CD14-positive monocyte (primary cell): ENCODE measurements at regions not wholly inside any gene's neighbourhood (a gene's known extent, or its start where the extent isn't known, plus 50 kb on each side); places are given as distances from the start of the nearest gene placed in this dataset.

ENCODE experiments used
- DNase-seq, 3 donors: peaks; one replicate each; pipeline ENCODE4 v3.0.0-alpha.2; 2011 to 2022
- H2AFZ ChIP-seq: 2 replicates; pipeline ENCODE4 v1.6.0; 2012; ENCODE audit warnings: mild to moderate bottlenecking, low read depth, low read length, inconsistent platforms; ENCODE audit not compliant: insufficient read depth, poor library complexity, severe bottlenecking
- H3K27ac ChIP-seq, 2 donors: 1 replicate in 1 of 2; 2 replicates in 1 of 2; pipeline ENCODE4 v1.5.1; 2012 to 2013; ENCODE audit warnings: low read length in 2 of 2, control low read depth in 1 of 2, inconsistent platforms in 1 of 2, low read depth in 1 of 2, mild to moderate bottlenecking in 1 of 2
- H3K27me3 ChIP-seq, 2 donors: one replicate each; pipeline versions ENCODE4 v1.6.0 to v1.6.1; 2011 to 2013; ENCODE audit warnings: low read length in 2 of 2; ENCODE audit not compliant: control insufficient read depth in 2 of 2, insufficient read depth in 2 of 2
- H3K36me3 ChIP-seq, 2 donors: replicated peaks in 1 of 2; 1 replicate in 1 of 2; 2 replicates in 1 of 2; pipeline versions ENCODE4 v1.5.1 to v1.6.1; 2012 to 2013; ENCODE audit warnings: low read length in 2 of 2, control low read depth in 1 of 2, inconsistent platforms in 1 of 2, mild to moderate bottlenecking in 1 of 2; ENCODE audit not compliant: insufficient read depth in 2 of 2, control insufficient read depth in 1 of 2
- H3K4me1 ChIP-seq, 2 donors: 1 replicate in 1 of 2; 2 replicates in 1 of 2; pipeline versions ENCODE4 v1.5.1 to v1.6.1; 2012 to 2013; ENCODE audit warnings: low read length in 2 of 2, control low read depth in 1 of 2, inconsistent platforms in 1 of 2, mild to moderate bottlenecking in 1 of 2, moderate library complexity in 1 of 2; ENCODE audit not compliant: insufficient read depth in 2 of 2, control insufficient read depth in 1 of 2
- H3K4me2 ChIP-seq: replicated peaks from 2 replicates; pipeline ENCODE3; 2012; ENCODE audit warnings: low read length, moderate library complexity, mild to moderate bottlenecking; ENCODE audit not compliant: poor library complexity, severe bottlenecking; ENCODE audit errors: extremely low read depth
- H3K4me3 ChIP-seq, 3 experiments: fragments of 200-600 bp in 1 of 3; sonication (generic) in 1 of 3; replicated peaks in 1 of 3; 1 replicate in 2 of 3; 2 replicates in 1 of 3; pipeline ENCODE4 v1.5.1; 2011 to 2013; ENCODE audit warnings: low read length in 3 of 3, mild to moderate bottlenecking in 3 of 3, control low read depth in 2 of 3, low read depth in 2 of 3, inconsistent platforms in 1 of 3, moderate library complexity in 1 of 3
- H3K79me2 ChIP-seq: 2 replicates; pipeline ENCODE4 v1.6.0; 2012; ENCODE audit warnings: mild to moderate bottlenecking, control low read depth, inconsistent platforms, low read length, moderate library complexity; ENCODE audit not compliant: insufficient read depth
- H3K9ac ChIP-seq: 2 replicates; pipeline ENCODE4 v1.6.0; 2017; ENCODE audit warnings: low read length, mild to moderate bottlenecking; ENCODE audit not compliant: insufficient read depth, poor library complexity, severe bottlenecking
- H3K9me3 ChIP-seq, 2 donors: replicated peaks in 1 of 2; 1 replicate in 1 of 2; 2 replicates in 1 of 2; pipeline versions ENCODE4 v1.5.1 to v1.6.1; 2012 to 2013; ENCODE audit warnings: low read length in 2 of 2, control low read depth in 1 of 2; ENCODE audit not compliant: control insufficient read depth in 1 of 2, insufficient read depth in 1 of 2
- H4K20me1 ChIP-seq: 2 replicates; pipeline ENCODE4 v1.6.0; 2012; ENCODE audit warnings: mild to moderate bottlenecking, low read length, control low read depth, moderate library complexity; ENCODE audit not compliant: insufficient read depth
- H3K27ac Mint-ChIP-seq, 7 donors: one replicate each; pipeline ENCODE4 v1.8.0; 2020; ENCODE audit warnings: mild to moderate bottlenecking in 7 of 7, mixed read lengths in 7 of 7, moderate library complexity in 6 of 7, inconsistent platforms in 2 of 7
- H3K27me3 Mint-ChIP-seq, 3 donors: one replicate each; pipeline ENCODE4 v1.8.0; 2021 to 2022; ENCODE audit warnings: low read depth in 3 of 3, mild to moderate bottlenecking in 3 of 3, mixed read lengths in 3 of 3, moderate library complexity in 3 of 3, inconsistent platforms in 1 of 3
- H3K36me3 Mint-ChIP-seq, 2 donors: one replicate each; pipeline ENCODE4 v1.8.0; 2020; ENCODE audit warnings: mixed read lengths in 2 of 2, inconsistent platforms in 1 of 2, mild to moderate bottlenecking in 1 of 2
- H3K4me1 Mint-ChIP-seq: one replicate; pipeline ENCODE4 v1.8.0; 2020; ENCODE audit warnings: mild to moderate bottlenecking, mixed read lengths
- H3K4me3 Mint-ChIP-seq, 2 donors: one replicate each; pipeline ENCODE4 v1.8.0; 2020; ENCODE audit warnings: mild to moderate bottlenecking in 2 of 2, mixed read lengths in 2 of 2, moderate library complexity in 1 of 2
- H3K9me3 Mint-ChIP-seq, 7 donors: one replicate each; pipeline ENCODE4 v1.8.0; 2020 to 2022; ENCODE audit warnings: mixed read lengths in 7 of 7, mild to moderate bottlenecking in 6 of 7, moderate library complexity in 6 of 7, inconsistent platforms in 2 of 7
- CTCF ChIP-seq: fragments of 200-600 bp; IDR thresholded peaks from one replicate; pipeline ENCODE4 v1.8.0; 2022; ENCODE audit warnings: antibody characterized with exemption, mild to moderate bottlenecking
- WGBS: methylation state at CpG from one replicate; pipeline ENCODE4 v1.1.5; 2013; ENCODE audit warnings: missing lambda C conversion rate; ENCODE audit not compliant: insufficient coverage; 5-methylcytosine and 5-hydroxymethylcytosine counted together
- intact Hi-C, 2 donors: fragments of 100-400 bp; cut with micrococcal nuclease; formaldehyde crosslinking; loops; one replicate each; pipeline versions ENCODE4 v1.15.0 to v1.15.1; 2023

- no peak overlapping the region for H3K4me3 ChIP-seq
- TF ChIP-seq CTCF: no peak
- H3K27me3 Mint-ChIP-seq: no peaks in the 10 kb centered on the region
- H3K4me1 ChIP-seq: no peaks in the 10 kb centered on the region
- no peaks in the 10 kb centered on the region for H3K36me3 ChIP-seq
- H3K9me3 ChIP-seq: peaks cover 17 to 35% of the 10 kb centered on the region in 2 donors
- intact Hi-C loops: no loop called here
- H3K27ac Mint-ChIP-seq: no peak overlapping the region
- H3K9me3 Mint-ChIP-seq: peaks cover 12 to 30% (median 22%) of the 10 kb centered on the region in 7 donors
- H3K9ac ChIP-seq: no peak overlapping the region
- no peaks in the 10 kb centered on the region for H4K20me1 ChIP-seq
- H3K4me3 Mint-ChIP-seq: no peak overlapping the region
- no peaks in the 10 kb centered on the region for H3K36me3 Mint-ChIP-seq
- H3K27me3 ChIP-seq: no peaks in the 10 kb centered on the region
- no peak overlapping the region for H3K4me2 ChIP-seq
- no peak for DNase-seq
- H2AFZ ChIP-seq: no peak overlapping the region
- H3K4me1 Mint-ChIP-seq: no peaks in the 10 kb centered on the region
- H3K27ac ChIP-seq: no peak overlapping the region
- no peaks in the 10 kb centered on the region for H3K79me2 ChIP-seq
Measured at GRCh38 chr13:90027409-90027808, 1320.1 kb upstream of the MIR17HG start.

- Mint-ChIP-seq H3K4me1 (no peaks in the 10 kb centered on the region), H3K36me3 (no peaks in the 10 kb centered on the region), H3K4me3 (no peak overlapping the region), H3K9me3 (peaks cover 6 to 17% (median 10%) of the 10 kb centered on the region in 7 donors), H3K27ac (no peak overlapping the region), H3K27me3 (no peaks in the 10 kb centered on the region)
- H3K9ac ChIP-seq: no peak overlapping the region
- WGBS: 93% methylated on average over 4 of the region's 5 CpGs
- H3K36me3 ChIP-seq: no peaks in the 10 kb centered on the region
- no peaks in the 10 kb centered on the region for H4K20me1 ChIP-seq
- H3K9me3 ChIP-seq: peaks cover 20 to 23% of the 10 kb centered on the region in 2 donors
- no peaks in the 10 kb centered on the region for H3K4me1 ChIP-seq
- H3K27ac ChIP-seq: no peak overlapping the region
- no peak overlapping the region for H3K4me2 ChIP-seq
- H3K79me2 ChIP-seq: no peaks in the 10 kb centered on the region
- TF ChIP-seq CTCF: no peak
- no peak for DNase-seq
- intact Hi-C loops: no loop called here
- H2AFZ ChIP-seq: no peak overlapping the region
- H3K27me3 ChIP-seq: no peaks in the 10 kb centered on the region
- no peak overlapping the region for H3K4me3 ChIP-seq
Measured at GRCh38 chr13:90032313-90032712, 1315.2 kb upstream of the MIR17HG start.
